A673 (cell line): ENCODE measurements at regions not wholly inside any gene's neighbourhood (a gene's known extent, or its start where the extent isn't known, plus 50 kb on each side); places are given as distances from the start of the nearest gene placed in this dataset.

Experiments used
- EZH2 ChIP-seq: fragments of 200-600 bp; sonication (generic); IDR thresholded peaks from 2 replicates; pipeline ENCODE4 v1.6.1; 2017; ENCODE audit warnings: borderline replicate concordance, low read depth, mild to moderate bottlenecking, mixed read lengths, antibody characterized with exemption, low read length; ENCODE audit not compliant: poor library complexity, severe bottlenecking
- TF ChIP-seq, protein P1 (sequence below): fragments of 300-800, 200-600 bp; sonication (generic); conservative IDR thresholded peaks from 2 replicates; pipeline ENCODE4 v1.5.1; 2017; ENCODE audit warnings: low read depth, mild to moderate bottlenecking, antibody characterized with exemption, low read length, moderate library complexity, mixed read lengths

DNA sequence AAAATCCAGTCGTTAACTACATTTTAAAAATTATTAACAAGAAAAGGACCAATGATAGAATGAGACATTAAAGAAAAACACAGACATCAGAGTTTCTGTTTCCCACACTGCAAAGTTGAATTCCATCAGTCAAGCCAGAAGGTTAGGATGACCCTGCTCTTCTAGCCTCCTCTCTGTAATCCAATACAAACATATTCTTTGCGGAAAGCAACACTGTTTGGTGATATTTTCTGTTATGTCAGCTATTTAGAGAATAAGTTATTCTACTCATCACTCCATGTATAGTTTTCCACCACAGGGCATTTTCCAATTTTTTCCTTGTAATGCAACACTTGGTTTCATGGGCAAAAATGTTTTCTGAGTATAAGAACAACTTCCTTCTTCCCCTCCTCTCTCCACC, 152.3 kb downstream of the EVX1 start:
- TF ChIP-seq, protein P1, sequence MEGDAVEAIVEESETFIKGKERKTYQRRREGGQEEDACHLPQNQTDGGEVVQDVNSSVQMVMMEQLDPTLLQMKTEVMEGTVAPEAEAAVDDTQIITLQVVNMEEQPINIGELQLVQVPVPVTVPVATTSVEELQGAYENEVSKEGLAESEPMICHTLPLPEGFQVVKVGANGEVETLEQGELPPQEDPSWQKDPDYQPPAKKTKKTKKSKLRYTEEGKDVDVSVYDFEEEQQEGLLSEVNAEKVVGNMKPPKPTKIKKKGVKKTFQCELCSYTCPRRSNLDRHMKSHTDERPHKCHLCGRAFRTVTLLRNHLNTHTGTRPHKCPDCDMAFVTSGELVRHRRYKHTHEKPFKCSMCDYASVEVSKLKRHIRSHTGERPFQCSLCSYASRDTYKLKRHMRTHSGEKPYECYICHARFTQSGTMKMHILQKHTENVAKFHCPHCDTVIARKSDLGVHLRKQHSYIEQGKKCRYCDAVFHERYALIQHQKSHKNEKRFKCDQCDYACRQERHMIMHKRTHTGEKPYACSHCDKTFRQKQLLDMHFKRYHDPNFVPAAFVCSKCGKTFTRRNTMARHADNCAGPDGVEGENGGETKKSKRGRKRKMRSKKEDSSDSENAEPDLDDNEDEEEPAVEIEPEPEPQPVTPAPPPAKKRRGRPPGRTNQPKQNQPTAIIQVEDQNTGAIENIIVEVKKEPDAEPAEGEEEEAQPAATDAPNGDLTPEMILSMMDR = no peak
- TF ChIP-seq EZH2 = no peak
